ENCODE measurements at regions not wholly inside any gene's neighbourhood (a gene's known extent, or its start where the extent isn't known, plus 50 kb on each side); places are given as distances from the start of the nearest gene placed in this dataset.

- ChIA-PET POLR2A (no interaction called here), CTCF (no interaction called here)
- DNase-seq (ENCODE audit: extremely low spot score), result no peak
- TF ChIP-seq CTCF (IDR thresholded peaks at IDR 0.05; ENCODE audit: control extremely low read depth, extremely low read depth, low read depth, missing control alignments), result no peak
Measured at GRCh38 chr12:113722747-113723146, 243.4 kb downstream of the RBM19 start.

GRCh38 chr12:113720629-113721028, 245.5 kb downstream of the RBM19 start:
- no peak for DNase-seq (ENCODE audit: extremely low spot score)
- ChIA-PET POLR2A (no interaction called here), CTCF (interaction anchor here (1.0 kb wide), 1 partner anchor 38 kb away, joined by 4 read pairs; no protein-coding TSS in a partner anchor)
- no peak for TF ChIP-seq CTCF (IDR thresholded peaks at IDR 0.05; ENCODE audit: control extremely low read depth, extremely low read depth, low read depth, missing control alignments)

- ChIA-PET CTCF (no interaction called here), POLR2A (no interaction called here)
- DNase-seq (ENCODE audit: extremely low spot score), result no peak
- no peak for TF ChIP-seq CTCF (IDR thresholded peaks at IDR 0.05; ENCODE audit: control extremely low read depth, extremely low read depth, low read depth, missing control alignments)
Measured at GRCh38 chr12:113719911-113720591, 246.1 kb downstream of the RBM19 start.

DNA sequence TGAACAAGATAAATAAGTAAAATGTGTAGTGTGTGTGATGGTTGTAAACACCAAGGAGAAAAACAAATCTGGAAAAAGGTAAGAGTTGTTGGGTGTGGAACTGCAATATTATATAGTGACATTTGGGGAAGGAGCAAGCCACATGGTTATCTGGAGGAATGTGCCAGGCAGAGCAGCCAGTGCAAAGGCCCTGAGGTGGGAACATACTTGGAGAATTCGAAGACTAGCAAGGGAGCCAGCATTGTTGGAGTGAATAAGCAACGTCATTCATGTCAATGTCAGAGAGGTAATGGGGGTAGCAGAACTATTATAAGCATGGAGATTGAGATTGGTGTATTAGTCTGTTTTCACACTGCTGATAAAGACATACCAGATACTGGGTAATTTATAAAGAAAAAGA, 241.5 kb upstream of the LHX5 start:
- CTCF ChIA-PET, result no interaction called here
- POLR2A ChIA-PET, result no interaction called here

GRCh38 chr12:113712481-113712880, 240.8 kb upstream of the LHX5 start:
- POLR2A ChIA-PET, result no interaction called here
- CTCF ChIA-PET, result no interaction called here
- no peak for TF ChIP-seq CTCF (IDR thresholded peaks at IDR 0.05; ENCODE audit: control extremely low read depth, extremely low read depth, low read depth, missing control alignments)
- DNase-seq (ENCODE audit: extremely low spot score), result no peak

More for the DNA sequence above, 241.5 kb upstream of the LHX5 start:
- TF ChIP-seq CTCF (IDR thresholded peaks at IDR 0.05; ENCODE audit: control extremely low read depth, extremely low read depth, low read depth, missing control alignments), result no peak
- DNase-seq (ENCODE audit: extremely low spot score), result no peak

- DNase-seq (ENCODE audit: extremely low spot score), result no peak
- POLR2A ChIA-PET, result no interaction called here
- CTCF ChIA-PET, result interaction anchor here (0.7 to 1.0 kb wide), 2 partner anchors 8 to 9 kb away, joined by 3 read pairs; no protein-coding TSS in a partner anchor
- no peak for TF ChIP-seq CTCF (IDR thresholded peaks at IDR 0.05; ENCODE audit: control extremely low read depth, extremely low read depth, low read depth, missing control alignments)
Measured at GRCh38 chr12:113710216-113710615, 238.5 kb upstream of the LHX5 start.

Measured in GM10248 (cell line).